AG09319 (cell line): ENCODE measurements at regions not wholly inside any gene's neighbourhood (a gene's known extent, or its start where the extent isn't known, plus 50 kb on each side); places are given as distances from the start of the nearest gene placed in this dataset.
"Not testable (repeated sequence)": the region's sequence is repeated elsewhere in the genome, so short reads cannot be mapped to it uniquely, and the experiment has no call there.

Experiments used
- DNase-seq: peaks from one replicate; pipeline ENCODE4 v3.0.0-alpha.2; 2010; ENCODE audit warnings: low read depth; ENCODE audit errors: extremely low read depth
- CTCF ChIP-seq: IDR thresholded peaks from 2 replicates; pipeline ENCODE4 v1.5.1; 2011; ENCODE audit warnings: low read depth, mild to moderate bottlenecking, inconsistent platforms, low read length, moderate library complexity

- TF ChIP-seq CTCF: no peak
- DNase-seq: no peak
These were observed 224.5 kb upstream of the CENPE start for GRCh38 chr4:103422467-103423219.

GRCh38 chr4:103415801-103416200 lies 217.7 kb upstream of the CENPE start:
- no peak for DNase-seq

GRCh38 chr4:103412646-103413045 lies 214.5 kb upstream of the CENPE start:
- DNase-seq: not testable (repeated sequence)

More at GRCh38 chr4:103415801-103416200, 217.7 kb upstream of the CENPE start:
- TF ChIP-seq CTCF: no peak

GRCh38 chr4:103410386-103410785 lies 212.2 kb upstream of the CENPE start:
- TF ChIP-seq CTCF: no peak
- DNase-seq: no peak

- TF ChIP-seq CTCF: no peak
- DNase-seq: no peak
These were observed 207.3 kb upstream of the CENPE start for GRCh38 chr4:103405415-103405814.

GRCh38 chr4:103403619-103404018 lies 205.5 kb upstream of the CENPE start:
- TF ChIP-seq CTCF: no peak
- DNase-seq: no peak

- DNase-seq: no peak
- TF ChIP-seq CTCF: no peak
These were observed 204.1 kb upstream of the CENPE start for GRCh38 chr4:103402198-103402597.

GRCh38 chr4:103400405-103400804 lies 202.3 kb upstream of the CENPE start:
- no peak for TF ChIP-seq CTCF
- DNase-seq: no peak
